Body of pancreas (tissue), 4 donors: ENCODE measurements at regions not wholly inside any gene's neighbourhood (a gene's known extent, or its start where the extent isn't known, plus 50 kb on each side); places are given as distances from the start of the nearest gene placed in this dataset.

Experiments
- ATAC-seq: fragments of 150-250 bp; one replicate; pipeline ENCODE4 v1.9.1; 2016
- DNase-seq, 4 donors: peaks; one replicate each; pipeline ENCODE4 v3.0.0-alpha.2; 2019
- H3K27ac ChIP-seq, 4 donors: fragments of 200-600 bp; sonication (generic); 1 replicate in 3 of 4; 2 replicates in 1 of 4; pipeline versions ENCODE4 v1.5.1 to v1.6.1; 2016 to 2019; ENCODE audit warnings: mild to moderate bottlenecking in 1 of 4, mixed read lengths in 1 of 4, moderate library complexity in 1 of 4
- H3K27me3 ChIP-seq, 2 donors: fragments of 200-600 bp; sonication (generic); one replicate each; pipeline ENCODE4 v1.6.0; 2016; ENCODE audit warnings: mild to moderate bottlenecking in 1 of 2
- H3K36me3 ChIP-seq, 2 donors: fragments of 200-600 bp; sonication (generic); replicated peaks in 1 of 2; 2 replicates each; pipeline ENCODE4 v1.5.1; 2016; ENCODE audit warnings: low read depth in 2 of 2; ENCODE audit not compliant: insufficient read depth in 1 of 2
- H3K4me1 ChIP-seq: fragments of 200-600 bp; sonication (generic); one replicate; pipeline ENCODE4 v1.6.0; 2016
- H3K4me3 ChIP-seq, 2 donors: fragments of 200-600 bp; sonication (generic); 1 replicate in 1 of 2; 2 replicates in 1 of 2; pipeline ENCODE4 v1.5.1; 2016 to 2019
- H3K9me3 ChIP-seq, 3 donors: fragments of 200-600 bp; sonication (generic); 1 replicate in 2 of 3; 2 replicates in 1 of 3; pipeline ENCODE4 v1.5.1; 2016
- CTCF ChIP-seq, 7 experiments: fragments of 450-650 bp in 4 of 7; fragments of 200-600 bp in 3 of 7; sonication (generic) in 3 of 7; IDR thresholded peaks; one replicate each; pipeline ENCODE4 v1.5.1; 2016 to 2019; ENCODE audit warnings: antibody characterized with exemption in 7 of 7
- POLR2A ChIP-seq, 3 donors: fragments of 450-650 bp; IDR thresholded peaks; one replicate each; pipeline ENCODE4 v1.6.1; 2016; ENCODE audit warnings: antibody characterized with exemption in 3 of 3, mild to moderate bottlenecking in 2 of 3
- WGBS, 2 donors: methylation state at CpG; one replicate each; pipeline ENCODE4 v1.1.5; 2017; 5-methylcytosine and 5-hydroxymethylcytosine counted together
- intact Hi-C: fragments of 100-400 bp; cut with DNase I; formaldehyde crosslinking; loops from one replicate; pipeline ENCODE4 v1.15.1; 2023

- WGBS, 2 donors = 80 to 85% methylated on average over 3 of the region's 3 CpGs
- Histone ChIP-seq H3K4me3 (no peak overlapping the region), H3K27me3 (no peaks in the 10 kb centered on the region), H3K36me3 (no peaks in the 10 kb centered on the region), H3K4me1 (no peaks in the 10 kb centered on the region), H3K9me3 (no peaks in the 10 kb centered on the region), H3K27ac (no peak overlapping the region)
- intact Hi-C loops = loop anchor here (10.0 kb wide), 1 partner anchor 1727 kb away; no protein-coding TSS in a partner anchor
- TF ChIP-seq CTCF (IDR thresholded peaks at IDR 0.05) (no peak), POLR2A (IDR thresholded peaks at IDR 0.05) (no peak)
- ATAC-seq (no peak), DNase-seq (no peak)
Measured at GRCh38 chr3:152071315-152071714, 197.4 kb upstream of the MBNL1 start.

GRCh38 chr3:152071924-152072323 lies 196.8 kb upstream of the MBNL1 start:
- TF ChIP-seq POLR2A (IDR thresholded peaks at IDR 0.05) (no peak), CTCF (IDR thresholded peaks at IDR 0.05) (peak in 6 of 7 experiments; percentile 9 to 51 (median 42))
- Histone ChIP-seq H3K27me3 (no peaks in the 10 kb centered on the region), H3K4me3 (no peak overlapping the region), H3K27ac (no peak overlapping the region), H3K36me3 (no peaks in the 10 kb centered on the region), H3K4me1 (no peaks in the 10 kb centered on the region), H3K9me3 (no peaks in the 10 kb centered on the region)
- ATAC-seq (no peak), DNase-seq (no peak)
- intact Hi-C loops = loop anchor here (10.0 kb wide), 1 partner anchor 1727 kb away; no protein-coding TSS in a partner anchor
- 8 to 18% methylated on average over 1 of the region's 1 CpG for WGBS, 2 donors

- Histone ChIP-seq H3K27ac (no peak overlapping the region), H3K9me3 (no peaks in the 10 kb centered on the region), H3K4me1 (no peaks in the 10 kb centered on the region), H3K36me3 (no peaks in the 10 kb centered on the region), H3K4me3 (no peak overlapping the region), H3K27me3 (no peaks in the 10 kb centered on the region)
- no peak for ATAC-seq
- TF ChIP-seq CTCF (IDR thresholded peaks at IDR 0.05) = peak in 3 of 7 experiments; percentile 23 to 35 (median 30)
- no peak for TF ChIP-seq POLR2A (IDR thresholded peaks at IDR 0.05)
- WGBS, 2 donors = 35 to 46% methylated on average over 6 of the region's 6 CpGs
- intact Hi-C loops = loop anchor here (10.0 kb wide), 1 partner anchor 1728 kb away; no protein-coding TSS in a partner anchor
- no peak for DNase-seq
Measured at GRCh38 chr3:152073267-152073666, 195.5 kb upstream of the MBNL1 start.

GRCh38 chr3:152076148-152076547 lies 192.6 kb upstream of the MBNL1 start:
- intact Hi-C loops = loop anchor here (10.0 kb wide), 1 partner anchor 1731 kb away; no protein-coding TSS in a partner anchor
- ATAC-seq (no peak), DNase-seq (no peak)
- H3K9me3 ChIP-seq = no peaks in the 10 kb centered on the region
- 62 to 66% methylated on average over 2 of the region's 2 CpGs for WGBS, 2 donors
- no peak overlapping the region for H3K27ac ChIP-seq
- H3K27me3 ChIP-seq = no peaks in the 10 kb centered on the region
- no peaks in the 10 kb centered on the region for H3K4me1 ChIP-seq
- TF ChIP-seq CTCF (IDR thresholded peaks at IDR 0.05) (no peak), POLR2A (IDR thresholded peaks at IDR 0.05) (no peak)
- H3K36me3 ChIP-seq = no peaks in the 10 kb centered on the region
- H3K4me3 ChIP-seq = no peak overlapping the region

GRCh38 chr3:152079980-152080379 lies 188.7 kb upstream of the MBNL1 start:
- Histone ChIP-seq H3K36me3 (no peaks in the 10 kb centered on the region), H3K27ac (no peak overlapping the region), H3K4me1 (no peaks in the 10 kb centered on the region), H3K9me3 (no peaks in the 10 kb centered on the region), H3K27me3 (no peaks in the 10 kb centered on the region), H3K4me3 (no peak overlapping the region)
- no peak for ATAC-seq
- intact Hi-C loops = loop anchor here (10.0 kb wide), 1 partner anchor 1735 kb away; no protein-coding TSS in a partner anchor
- DNase-seq = no peak
- TF ChIP-seq CTCF (IDR thresholded peaks at IDR 0.05) (no peak), POLR2A (IDR thresholded peaks at IDR 0.05) (no peak)
- WGBS, 2 donors = 95 to 100% methylated on average over 2 of the region's 2 CpGs
